C1 segment of cervical spinal cord (tissue), 14 donors: ENCODE measurements at regions not wholly inside any gene's neighbourhood (a gene's known extent, or its start where the extent isn't known, plus 50 kb on each side); places are given as distances from the start of the nearest gene placed in this dataset.

Experiments
- DNase-seq, 14 donors: peaks; one replicate each; lab custom pipeline; 2025; lab: John Stamatoyannopoulos, UW

DNA sequence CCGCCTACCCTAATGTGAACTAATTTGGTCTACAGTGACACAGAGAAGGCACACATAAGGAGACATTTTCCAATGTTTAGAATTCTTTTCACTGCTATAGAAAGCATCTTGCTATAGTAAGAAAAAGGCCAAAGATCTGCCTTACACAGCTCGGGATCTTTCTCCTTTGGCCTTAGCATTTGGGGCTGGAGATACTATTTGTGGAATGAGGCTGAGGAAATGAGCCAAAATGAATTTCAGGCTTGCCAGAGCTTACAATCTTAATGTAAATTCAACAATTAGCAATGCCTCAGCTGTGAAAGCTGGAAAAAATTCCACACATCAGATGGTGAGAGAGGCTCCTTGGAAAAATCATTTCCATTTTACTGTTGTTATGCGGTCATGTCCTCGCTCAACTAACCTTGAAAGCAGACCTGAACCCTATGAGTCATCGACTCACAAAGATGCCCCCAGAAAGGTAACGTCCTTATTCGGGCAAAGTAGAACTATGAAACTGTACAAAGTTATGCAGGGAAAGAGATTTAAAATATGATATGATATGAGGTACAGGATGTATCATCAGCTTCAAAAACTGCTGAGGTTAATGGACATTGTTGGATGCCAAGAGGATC is 324.5 kb upstream of the NBEA start:
- no peak for DNase-seq

DNA sequence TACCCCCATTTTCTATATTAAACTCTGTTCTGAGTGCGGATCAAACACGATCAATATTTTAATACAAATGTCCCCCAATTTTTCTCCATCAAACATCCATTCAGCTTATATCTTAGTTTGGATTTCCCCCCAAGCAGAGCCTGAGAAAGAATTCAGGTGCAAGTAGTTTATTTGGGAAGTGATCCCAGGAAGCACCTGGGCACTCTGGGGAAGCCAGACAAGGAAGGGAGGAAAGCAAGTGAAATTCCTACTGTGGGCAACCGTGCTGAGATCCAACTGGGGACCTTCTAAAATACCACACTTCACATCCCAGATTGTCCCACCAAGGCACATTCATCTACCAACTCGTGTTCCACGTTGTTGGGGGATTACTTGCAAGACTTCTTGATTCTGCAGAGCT is 323.4 kb upstream of the NBEA start:
- no peak for DNase-seq

DNA sequence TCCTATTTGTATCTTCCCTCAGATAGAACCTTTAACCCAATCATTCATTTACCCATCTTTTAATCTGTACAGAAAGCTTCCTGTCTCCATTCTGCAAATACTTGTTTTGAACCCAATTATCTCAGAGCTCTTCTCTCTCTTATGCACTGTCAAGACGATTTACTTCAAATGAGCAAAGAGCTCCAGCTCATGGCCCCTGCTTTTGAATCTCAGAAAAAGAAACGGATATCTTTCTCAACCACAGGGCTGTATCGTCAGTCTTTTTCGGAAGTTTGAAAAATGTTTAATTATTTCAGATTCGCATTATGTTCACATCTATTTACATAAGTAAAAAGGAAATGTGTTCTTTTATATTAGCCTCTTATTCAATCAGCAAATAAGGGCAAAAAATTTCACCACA is 322.7 kb upstream of the NBEA start:
- no peak for DNase-seq

DNA sequence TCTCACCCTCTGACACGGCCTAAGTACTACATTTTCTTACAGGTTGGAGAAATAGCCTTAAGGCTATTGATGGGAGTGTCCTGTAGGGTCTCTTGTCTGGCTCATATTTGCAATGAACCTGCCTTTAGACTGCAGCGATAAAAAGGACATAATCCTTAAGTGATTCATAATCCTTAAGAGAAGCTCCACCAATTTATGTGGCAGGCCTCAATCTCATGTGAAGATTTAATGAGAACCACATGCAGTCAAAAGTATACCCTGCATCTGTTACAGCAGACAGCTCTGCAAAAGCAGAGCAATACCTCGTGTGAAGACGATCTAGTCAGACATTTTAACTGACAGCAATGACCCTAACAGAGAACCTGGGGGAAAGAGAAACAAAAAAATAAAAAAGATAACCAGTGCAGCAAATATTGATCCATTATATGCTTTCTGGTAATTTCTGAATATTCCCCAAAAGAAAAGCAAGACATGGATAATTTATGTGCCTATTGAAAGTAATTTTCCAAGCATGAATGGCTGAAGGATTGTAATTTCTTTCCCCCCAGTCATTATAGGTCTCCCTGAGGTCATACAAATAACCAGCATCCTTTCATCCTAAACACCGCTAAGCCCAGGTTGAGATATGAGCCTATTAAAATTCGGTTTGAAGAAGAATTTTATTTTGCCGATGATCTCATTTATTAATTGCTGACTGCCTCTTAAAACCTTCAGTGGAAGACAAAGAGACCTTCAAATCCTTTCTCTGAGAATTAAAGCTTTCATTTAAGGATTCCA is 321.8 kb upstream of the NBEA start:
- DNase-seq = no peak

DNA sequence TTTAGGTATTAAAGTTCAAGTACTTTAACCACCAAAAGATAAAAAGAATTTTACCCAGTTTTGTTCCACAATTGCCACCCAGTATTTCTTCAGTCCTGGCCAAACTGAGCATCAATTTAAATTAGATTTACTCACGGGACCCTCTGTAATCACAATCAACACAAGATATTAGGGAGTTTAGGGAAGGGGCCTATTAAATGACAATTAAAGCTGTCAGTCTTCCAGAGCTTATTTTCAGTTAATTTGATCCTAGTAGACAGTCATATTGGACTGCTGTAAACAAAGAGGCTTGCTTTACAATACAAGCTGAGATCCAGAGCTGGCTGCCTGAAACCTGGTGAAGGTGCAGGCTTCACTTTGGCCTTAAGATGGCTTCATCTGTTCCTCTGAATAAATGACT is 321.2 kb upstream of the NBEA start:
- no peak for DNase-seq

DNA sequence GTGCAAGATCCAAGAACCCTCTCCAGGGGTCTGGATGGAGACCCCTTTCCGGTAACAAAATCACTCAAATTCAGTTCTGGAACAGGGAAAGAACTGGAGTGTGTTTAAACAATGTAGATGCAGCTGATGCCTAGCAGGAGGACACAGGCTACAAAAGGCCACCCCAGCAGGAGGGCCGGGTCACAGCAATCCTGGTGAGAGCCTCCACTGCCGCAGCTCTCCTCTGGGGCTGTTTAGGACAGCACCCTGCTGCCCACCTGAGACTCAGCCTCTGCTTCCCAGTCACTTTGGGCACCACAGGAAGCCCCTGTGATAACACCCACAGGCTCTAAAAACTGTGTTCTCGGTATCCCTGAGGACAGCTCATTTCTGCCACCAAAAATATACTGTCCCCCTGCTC is 318.7 kb upstream of the NBEA start:
- no peak for DNase-seq

DNA sequence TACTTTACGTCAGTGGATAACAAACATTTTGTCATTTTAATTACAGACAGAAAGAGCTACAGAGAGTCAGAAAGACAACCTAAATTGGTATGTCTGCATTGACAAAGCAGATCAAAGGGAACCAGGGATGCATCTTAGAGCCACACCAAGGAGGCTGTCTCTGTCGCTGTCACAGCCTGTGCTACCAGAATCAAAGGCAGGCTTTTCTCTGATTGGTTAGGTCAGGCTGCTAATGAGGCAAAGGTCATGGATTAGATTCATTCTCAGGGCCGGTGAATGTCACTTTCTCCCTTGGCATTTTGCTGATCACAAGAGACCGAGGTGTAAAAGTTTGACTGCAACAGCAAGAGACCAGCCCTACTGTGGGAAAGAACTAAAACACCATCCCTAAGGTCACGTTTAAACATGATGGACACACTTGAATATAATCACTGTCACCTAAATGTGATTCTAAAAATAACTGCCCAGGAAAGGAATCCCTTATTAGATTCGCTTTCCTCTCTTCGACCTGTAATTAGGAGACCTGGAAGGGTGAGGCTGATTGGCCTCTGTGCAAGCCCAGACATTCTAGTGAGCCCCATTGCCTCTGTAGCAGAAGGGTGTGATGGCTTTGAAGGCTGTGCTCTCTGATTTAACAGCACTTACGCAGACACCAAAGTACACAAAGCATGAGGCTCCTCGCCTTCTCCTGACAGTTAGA is 314.4 kb upstream of the NBEA start:
- no peak for DNase-seq

DNA sequence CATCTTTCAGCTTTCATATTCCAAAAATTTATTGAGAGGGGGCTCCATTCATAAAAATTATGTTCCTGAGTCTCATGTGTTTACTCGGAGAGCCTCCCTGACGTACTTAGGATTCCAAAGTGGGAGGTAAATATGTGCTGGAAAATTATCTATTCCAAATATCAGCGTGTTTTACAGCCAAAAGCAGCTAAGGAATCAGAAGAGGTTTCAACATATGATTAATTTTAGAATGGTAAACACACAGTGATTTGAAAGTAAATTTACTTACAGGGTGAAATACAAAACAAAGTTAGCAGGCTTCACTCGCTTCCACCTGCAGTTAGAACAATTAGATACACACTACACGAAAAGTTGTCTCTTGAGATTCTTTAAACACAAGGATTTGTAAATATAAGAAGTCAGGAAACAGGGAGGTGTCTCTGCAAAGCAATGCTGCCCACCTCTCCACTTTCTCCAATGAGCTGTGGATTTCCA is 313.8 kb upstream of the NBEA start:
- no peak for DNase-seq

DNA sequence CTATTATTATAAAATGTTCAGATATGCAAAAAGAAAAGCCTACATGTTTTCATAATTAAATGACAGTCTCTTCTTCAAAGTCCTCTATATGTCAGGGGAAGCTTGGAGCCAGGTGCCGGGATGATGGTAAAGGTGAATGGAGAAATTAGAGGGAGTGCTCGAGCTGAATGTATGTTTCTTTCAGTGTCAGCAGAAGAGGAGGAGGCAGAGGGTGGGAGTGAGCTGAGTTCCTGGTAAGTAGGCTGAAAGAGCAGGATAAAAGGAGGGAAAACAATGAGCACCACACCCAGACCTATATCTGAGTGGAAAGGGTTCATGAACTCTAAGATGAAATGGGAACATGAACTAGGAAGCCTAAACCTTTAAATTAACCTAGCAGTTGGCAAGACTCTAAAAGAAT is 307.6 kb upstream of the NBEA start:
- DNase-seq = no peak

DNA sequence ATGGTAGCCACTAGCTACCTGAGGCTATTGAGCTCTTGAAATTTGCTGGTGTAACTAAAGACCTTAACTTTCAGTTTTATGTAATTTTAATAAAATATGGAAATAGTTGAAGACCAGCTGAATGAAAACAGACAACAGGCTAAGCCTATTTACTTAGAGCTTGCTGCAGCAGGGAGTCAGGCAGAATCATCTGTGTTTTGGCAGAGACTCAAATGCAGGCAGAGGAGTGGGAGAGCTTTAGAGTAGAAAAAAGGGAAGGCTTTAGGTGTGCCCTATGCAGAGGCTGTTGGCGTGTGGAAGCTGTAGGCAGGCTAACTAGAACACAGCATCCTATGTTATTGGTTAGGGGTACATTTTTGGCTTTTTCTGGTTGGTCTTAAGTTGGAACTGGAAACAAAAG is 304.9 kb upstream of the NBEA start:
- DNase-seq = no peak

DNA sequence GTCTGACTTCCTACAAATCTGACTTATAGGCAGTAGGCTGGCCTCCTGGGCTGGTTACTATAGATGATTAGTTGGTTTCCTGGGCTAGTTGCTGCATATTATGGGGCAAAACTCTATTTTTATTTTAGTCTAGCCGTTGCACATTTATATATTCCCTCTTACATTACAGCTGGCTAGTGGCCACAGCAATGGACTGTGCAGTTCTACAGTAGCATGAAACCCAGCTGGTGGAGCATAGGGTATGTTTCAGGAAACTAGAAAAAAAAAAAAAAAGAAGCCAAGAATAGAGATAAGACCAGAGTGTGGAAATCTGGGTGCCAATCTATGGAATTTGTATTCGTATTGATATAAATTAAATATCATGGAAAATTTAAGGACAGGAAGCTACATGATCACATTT is 304.4 kb upstream of the NBEA start:
- no peak for DNase-seq

DNA sequence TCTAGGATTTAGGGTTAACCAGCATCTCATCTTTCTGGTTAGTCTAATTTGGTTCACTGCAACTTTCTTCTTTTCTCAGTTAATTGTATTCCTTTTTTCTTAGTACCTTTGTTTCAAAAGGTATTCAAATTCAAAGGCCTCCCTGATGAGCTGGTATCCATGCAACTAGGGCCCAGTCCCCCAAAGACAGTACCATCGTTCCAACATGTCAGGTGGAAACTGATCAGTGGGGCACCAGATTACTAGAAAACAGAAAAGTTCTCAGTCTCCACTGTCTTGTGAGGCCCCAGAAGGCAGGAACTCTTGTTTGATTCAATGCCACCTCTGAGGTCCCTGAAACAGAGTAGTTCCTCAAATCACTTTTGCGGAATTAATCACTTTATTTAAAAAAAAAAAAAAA is 303.2 kb upstream of the NBEA start:
- no peak for DNase-seq

DNA sequence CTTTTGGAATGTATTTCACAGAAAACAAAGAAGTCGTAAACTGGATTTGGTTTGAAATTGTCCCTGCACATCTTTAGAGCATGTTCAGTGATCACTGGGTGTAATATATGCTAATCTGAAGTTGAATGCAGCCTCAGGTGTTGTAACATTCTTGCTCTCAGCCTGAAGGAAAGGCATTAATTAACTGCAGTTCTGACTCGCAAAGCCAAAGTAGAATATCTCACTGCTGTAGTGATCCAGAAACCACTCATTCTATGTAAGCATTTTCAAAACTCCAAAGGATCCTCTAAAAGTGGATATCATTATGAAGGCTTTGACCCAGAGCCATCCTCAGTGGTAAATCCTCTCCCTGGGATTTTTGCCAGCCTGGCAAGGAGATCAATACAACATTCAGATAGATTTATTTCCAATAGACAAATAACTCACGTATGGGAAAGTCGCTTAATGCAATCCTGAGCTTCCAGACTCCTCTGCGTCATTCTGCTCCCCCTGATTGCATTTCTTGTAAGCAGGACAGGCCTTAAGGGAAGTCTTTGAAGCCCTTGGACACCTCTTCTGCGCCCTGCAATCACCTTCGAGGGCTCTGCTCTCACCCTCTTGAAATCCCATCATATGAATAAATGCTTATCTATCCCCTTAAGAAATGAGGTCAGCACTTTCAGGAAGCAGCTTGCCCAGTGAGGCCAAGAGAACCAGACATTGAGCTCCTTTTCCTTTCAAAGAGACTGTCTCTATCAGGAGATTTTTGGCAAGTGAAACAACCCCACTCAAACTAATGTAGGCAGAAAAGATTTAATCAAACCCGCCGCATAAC is 301.7 kb upstream of the NBEA start:
- DNase-seq = no peak

DNA sequence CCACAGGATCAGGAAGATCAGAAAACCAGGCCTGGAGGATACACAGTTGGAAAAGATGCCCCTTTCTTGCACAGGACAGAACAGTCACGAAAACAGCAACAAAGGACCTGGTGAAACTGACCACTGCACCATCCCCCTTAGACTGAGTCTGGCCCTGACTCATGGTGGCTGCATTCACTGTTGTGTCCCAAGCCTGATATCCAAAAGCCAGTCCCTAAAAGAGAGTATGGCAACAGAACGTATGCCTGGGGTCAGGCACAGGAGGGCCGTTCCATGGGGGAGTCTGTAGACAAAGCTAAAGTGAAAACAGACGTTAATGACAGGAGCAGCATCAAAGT is 301.1 kb upstream of the NBEA start:
- DNase-seq = no peak

DNA sequence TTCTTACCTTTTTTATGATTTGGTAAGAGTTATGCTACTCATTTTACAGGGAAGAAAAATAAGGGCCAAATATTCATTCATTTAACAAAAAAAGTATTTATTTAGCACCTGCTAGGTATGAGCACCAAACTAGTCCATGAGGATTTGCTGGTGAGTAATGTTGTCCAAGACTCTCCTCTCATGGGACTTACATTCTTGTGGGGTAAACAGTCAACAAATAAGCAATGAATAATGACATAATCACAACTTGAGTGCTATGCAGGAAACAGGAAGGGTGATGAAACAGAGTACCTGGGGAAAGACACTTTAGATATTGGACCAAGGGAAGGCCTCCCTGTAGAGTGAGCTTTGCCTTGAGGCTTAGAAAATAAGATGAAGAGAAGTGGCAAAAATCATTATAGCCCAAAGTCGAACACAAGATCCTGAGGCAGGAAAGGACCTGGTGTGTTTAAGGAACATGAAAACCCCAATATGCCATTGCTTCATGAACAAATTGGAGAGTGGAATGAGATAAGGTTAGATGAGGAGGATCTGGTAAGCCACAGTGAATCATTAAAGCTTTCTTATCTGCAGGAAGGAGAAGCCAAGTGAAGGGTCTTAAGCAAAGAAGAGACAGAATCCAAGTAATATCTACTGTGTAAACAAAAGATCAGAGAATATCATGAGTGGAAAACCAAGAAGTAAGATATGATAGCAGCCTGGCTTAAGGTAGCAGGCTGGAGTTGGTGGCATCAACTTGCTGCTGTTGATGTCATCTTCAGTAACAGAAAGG is 294.5 kb upstream of the NBEA start:
- DNase-seq = no peak

DNA sequence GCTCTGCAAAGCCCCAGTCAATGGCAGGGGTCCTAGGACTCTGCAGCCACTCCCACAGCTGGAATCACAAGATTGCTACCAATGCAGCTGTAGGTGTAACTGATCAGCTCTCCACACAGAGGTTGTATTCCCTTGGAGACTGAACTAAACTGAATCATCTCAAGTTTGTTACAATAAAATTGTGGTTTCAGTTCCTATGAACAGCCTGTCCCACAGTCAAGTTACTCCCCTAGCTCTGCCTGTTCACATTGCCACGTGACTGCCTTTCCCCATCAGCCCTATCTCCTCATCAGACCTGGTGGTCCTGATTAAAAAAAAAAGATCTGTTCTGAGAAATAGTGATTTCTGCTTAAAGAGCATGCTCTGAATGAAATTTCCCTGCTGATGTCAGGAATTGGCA is 287.9 kb upstream of the NBEA start:
- no peak for DNase-seq

DNA sequence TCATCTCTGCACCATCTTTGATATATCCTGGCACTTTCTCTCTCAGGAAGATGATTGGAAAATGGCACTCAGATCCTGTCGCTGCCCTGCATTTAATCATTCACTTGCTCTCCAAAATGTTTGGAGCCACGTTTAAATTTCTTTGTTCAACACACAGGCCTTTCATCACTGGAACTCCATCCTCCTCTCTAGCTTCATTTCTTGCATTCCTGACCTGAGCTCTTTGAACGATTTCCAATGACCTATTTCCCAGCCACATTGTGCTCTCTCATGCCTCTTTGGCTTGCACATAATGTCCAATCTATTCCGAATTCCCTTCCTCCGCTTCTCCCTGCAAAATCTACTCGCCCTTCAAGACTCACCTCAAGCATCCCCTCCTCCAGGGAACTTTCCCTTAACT is 287.4 kb upstream of the NBEA start:
- peak in 1 of 14 donors; percentile 87 for DNase-seq

DNA sequence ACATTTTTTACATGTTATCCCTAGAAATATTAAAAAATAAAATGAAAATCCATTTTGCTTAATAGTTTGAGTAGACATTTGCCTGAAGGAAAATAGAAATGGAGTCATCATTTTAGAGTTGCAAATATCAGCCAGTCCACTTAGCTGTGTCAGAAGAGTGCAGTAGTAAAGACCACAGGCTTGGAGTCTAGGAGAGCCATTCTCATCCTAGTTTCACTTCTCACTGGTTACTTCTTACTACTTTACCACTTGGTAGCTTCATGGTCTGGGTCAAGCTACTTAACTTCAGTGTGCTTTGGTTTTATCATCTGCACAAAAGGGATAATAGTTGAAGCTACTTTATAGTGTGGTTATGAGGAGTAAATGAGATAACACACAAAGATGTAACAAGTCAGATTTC is 286.5 kb upstream of the NBEA start:
- peak in 1 of 14 donors; percentile 10 for DNase-seq

DNA sequence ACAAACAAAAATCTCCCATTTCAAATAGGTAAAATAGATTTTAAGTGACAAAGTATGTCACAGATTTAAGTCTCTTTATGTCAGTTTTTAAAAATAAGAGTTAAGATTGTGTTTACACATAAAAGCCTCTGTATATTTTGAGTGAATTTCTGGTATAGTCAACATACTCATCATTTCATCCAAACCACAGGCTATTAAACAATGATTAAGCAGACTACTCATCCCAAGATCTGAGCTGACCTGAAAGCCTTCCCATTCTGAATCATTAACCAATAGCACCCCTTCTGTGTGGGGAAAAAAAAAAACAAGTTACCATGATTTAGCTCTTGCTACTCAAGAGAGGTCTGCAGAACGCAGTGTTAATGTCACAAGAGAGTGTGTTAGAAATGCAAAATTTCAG is 284.4 kb upstream of the NBEA start:
- DNase-seq = no peak

DNA sequence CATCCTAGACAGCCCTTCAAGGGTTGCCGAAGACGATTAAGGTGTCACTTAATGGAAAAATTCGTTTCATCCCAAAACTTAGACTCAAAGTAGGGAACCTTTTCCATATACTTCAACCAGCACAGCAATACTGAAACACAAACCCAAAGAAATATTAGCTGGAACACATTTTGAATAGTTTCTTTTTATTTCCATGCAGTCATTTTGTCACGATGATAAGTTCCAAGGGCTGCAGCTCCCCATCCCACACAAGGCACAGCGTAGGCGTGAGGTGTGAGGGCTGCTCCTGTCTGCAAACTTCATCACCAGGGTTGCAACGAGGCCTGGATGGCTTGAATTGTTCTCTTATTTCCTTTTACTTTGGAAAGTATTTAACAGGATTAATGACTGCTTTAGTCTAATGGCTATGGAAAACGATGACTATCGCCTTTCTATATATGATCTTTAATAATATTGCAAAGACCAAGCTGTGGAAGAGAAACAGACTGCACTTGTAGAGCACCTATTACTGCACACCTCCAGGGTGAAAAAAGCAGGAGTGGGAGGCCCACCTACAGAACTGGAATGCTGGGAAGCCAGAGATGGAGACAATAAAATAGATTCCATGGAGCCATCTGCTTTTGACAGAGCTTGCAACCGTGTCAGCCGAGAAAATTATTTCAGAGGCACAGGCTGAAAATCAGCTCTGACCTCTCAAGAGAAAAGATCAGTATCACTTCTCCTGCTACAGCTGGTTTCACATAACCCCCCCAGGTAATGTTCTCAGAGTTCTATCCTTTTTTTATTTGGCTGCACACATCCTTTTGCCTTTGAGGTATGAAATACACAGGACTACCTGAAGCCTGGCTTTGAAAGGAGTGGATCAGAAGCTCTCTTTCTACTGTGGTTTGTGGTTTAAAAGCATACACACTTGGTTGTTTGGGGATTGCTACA is 274.5 kb upstream of the NBEA start:
- DNase-seq = no peak
